NCI-H748 treated with DMSO at 0.1 percent for 48 hours (cell line): ENCODE measurements at regions not wholly inside any gene's neighbourhood (a gene's known extent, or its start where the extent isn't known, plus 50 kb on each side); places are given as distances from the start of the nearest gene placed in this dataset.
"Not testable (repeated sequence)": the region's sequence is repeated elsewhere in the genome, so short reads cannot be mapped to it uniquely, and the experiment has no call there.

ENCODE experiments used
- DNase-seq: peaks from one replicate; lab custom pipeline; 2025; lab: John Stamatoyannopoulos, UW

DNA sequence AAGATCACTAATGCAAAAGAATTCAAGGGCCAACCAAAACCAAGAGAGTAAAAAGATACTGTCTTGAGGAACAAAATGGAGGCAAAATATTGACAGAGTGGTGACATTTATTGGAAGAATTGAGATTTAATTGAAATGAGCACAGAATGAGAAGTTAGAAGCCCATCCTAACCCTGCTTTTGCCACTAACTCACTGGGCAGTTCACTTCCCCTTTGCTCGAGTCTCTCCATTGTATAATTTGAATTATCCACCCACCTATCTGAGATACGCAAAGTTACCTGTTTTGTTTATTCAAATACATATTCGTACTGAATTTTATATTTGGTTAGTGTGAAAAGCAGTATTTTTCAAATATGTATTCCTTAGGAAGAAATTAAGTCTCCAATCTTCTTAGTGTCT is 204.5 kb upstream of the PRDM1 start:
- DNase-seq: no peak

DNA sequence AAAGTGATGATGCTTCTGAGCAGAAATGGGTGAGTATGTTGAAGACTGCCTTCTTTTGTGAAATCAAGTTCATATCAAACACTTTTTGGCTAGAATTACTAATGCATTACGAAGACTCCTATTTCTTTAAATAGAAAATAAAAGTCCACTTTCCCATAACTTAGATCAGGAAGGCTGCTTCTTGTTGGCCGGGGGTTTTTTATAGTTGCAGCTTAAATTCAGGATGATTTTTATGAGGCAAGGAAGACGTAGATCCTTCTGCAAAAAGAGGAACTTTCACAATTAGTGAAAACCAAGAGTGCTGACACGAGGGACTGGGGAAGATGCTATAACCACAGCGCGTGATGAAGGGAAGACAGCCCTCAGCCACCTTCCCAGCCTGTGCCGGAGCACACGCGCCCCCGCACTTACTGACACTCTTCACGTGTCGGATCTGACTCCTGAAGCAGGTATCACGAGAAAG is 206.1 kb upstream of the PRDM1 start:
- DNase-seq: no peak

DNA sequence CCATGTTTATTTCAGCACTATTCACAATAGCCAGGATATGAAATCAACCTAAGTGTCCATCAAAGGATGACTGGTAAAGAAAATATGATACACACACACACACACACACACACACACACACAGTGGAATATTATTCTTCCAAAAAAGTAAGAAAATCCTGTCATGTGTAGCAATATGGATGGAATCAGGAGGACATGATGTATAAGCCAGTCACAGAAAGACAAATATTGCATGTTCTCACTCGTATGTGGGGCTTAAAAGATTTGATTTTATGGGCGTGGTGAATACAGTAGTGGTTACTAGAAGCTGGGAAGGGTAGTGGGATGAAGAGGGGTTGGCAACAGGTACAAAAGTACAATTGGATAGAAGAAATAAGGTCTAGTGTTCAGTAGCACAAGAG is 207.0 kb upstream of the PRDM1 start:
- no peak for DNase-seq

DNA sequence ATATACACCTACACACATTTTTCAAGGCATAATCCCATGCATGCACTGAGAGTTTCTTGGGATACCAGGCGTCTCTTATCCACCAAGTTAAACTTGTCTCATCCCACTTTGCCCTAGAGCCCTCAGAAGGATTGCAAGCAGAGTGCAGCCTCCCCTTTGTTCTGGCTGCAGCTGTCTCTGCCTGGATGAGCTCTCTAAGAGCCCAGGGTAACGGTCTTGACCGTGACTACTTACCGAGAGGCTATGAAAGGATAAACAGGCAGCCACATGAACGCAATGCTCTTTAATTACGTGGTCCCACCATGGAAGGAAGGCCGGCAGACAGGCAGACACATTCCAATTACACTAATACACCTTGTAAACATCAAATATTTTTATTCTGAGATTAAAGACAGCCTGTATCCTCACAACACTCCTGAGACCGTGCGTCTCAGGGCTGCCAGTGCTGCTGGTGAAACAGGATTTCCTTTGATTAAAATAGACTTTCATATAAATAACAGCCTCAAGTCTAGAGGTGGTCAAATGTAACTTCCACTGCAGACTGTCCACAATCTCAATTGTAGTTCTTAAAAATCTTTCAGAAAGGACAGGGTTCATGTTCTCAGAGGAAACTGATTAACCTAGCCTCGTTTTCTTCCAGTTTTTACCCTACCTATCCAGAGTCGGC is 210.0 kb upstream of the PRDM1 start:
- DNase-seq: no peak

DNA sequence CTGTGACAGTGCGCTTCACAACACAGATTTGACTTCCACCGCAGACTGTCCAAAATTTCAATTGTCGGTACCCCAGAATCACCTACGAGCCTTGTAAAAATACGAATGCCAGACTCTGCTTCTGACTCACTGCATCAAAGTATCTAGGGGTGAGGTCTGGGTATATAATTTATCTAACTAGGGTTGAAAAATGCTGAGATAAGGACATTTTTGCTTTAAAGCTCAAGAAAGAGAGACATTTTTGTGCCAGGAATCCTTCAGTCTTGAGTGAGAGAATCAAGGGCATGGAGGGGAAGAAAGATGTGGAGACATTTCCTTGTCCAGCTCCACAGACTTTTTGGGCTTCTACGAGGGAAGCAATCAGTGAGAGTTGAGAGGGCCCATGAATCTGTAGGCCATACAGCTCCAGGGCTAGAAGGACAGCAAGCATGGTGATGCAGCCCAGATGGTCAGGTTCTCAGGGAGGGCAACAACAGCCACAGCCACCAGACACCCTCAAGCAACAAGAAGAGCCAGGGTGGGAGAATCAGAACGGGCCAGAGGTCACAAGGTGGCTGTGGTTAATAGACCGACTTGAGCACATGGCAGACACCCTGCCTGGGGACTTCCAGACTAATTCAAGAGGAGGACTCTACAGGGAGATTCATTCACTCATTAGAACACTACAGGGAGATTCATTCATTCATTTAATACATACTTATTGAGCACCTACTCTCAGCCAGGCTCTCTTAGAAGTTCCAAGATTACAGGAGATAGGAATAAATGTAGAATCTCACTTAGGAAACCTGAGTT is 211.1 kb upstream of the PRDM1 start:
- no peak for DNase-seq

DNA sequence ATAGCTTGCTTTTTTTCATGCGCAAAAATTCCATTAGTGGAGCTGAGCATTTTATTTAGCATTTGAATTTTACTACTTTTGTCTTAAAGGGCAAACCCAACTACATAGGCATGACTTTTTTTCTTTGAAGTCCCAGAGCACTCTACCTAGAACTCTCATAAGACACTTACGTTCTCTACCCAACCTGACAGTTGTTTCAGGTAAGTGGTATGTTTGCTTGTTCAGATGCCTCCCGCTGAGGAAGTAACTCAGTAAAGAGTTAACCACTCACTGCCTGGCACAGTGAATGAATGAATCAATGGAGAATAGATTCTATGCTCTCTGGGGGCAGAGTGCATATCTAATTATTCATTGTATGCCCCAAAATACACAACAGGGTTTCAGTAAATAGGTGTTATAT is 212.3 kb upstream of the PRDM1 start:
- DNase-seq: no peak

DNA sequence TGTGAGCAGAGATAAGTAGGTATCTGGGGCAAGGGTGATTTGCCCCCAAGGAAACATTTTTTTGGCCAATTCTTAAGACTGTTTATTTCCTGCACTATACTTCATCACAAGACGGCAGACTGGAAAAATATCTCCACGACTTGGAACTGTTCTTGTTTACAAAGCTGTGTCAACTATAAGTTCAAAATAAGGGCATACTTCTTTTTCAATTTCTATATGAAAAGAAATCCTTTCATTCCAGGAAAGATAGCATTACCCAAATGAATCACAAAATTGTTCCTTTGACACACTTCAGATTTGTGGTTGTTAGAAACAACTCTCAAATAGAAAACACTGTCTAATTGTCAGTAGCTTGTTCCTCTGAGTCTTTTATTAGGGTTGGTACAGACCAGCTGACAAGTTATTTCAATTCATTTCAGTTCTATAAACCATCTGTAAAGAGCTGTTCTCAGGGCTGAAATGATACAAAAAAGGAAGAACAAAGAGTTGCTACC is 212.9 kb upstream of the PRDM1 start:
- DNase-seq: no peak

DNA sequence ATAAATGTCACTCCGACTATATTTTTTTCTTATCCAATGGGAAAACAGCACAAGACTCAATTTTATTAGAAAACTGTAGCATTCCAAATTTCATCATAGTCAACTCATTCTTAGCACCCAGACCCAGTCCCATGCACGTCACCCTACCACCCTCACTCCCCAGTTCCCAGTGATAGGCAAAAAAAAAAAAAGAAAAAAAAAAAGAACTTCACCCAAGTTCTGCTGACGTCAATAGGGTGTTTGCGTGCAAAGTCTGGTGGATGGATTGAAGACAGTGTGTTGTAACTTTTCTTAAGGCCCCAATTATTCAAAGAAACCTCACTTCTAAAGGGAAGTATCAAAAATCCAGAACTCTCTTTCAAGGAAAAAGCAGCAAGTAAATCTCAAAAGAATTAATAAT is 213.9 kb upstream of the PRDM1 start:
- DNase-seq: no peak

DNA sequence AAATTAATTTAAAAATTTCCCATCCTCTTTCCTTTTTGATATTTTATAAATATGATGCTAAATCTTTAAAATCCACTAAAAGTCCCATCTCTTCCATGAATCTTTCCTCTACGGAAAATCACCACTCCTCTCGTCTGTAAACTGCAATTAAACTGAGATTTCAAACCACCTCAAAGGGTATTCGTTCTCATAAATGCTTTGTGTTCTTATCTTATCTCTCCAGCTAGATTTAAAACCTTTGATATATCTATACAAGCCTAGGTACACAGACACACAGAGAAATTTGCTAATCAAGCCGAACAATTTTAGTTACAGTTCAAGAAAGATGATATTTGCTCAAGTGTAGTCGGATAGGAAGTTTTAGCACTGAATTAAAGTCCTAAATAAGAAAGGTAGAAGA is 214.6 kb upstream of the PRDM1 start:
- no peak for DNase-seq

DNA sequence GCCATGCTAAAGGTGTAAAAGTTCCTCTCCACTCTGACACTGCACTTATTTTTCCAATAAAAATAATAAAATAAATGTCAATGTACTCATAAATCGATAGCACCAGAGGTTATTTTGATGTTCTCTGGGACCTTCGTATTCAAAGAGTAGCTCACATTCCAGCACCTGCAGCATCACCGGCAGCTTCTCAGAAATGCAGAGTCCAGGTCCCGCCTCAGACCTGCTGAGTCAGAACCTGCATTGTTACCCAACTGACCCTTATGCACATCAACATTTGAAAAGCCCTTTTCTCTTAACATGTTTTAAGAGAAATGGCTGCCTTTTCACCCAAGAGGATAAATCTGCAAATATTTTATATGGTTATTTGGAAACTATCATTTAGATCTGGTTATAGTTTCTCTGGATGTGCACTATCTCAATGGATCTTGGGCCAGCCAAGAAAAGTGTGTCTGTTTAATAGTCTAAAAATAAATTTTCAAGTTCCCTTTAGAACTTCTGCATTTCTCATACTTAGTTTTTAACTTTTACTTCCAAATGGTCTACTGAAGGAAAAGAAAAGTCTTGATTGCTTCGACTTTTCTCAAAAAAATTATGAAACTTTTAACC is 216.2 kb upstream of the PRDM1 start:
- no peak for DNase-seq

DNA sequence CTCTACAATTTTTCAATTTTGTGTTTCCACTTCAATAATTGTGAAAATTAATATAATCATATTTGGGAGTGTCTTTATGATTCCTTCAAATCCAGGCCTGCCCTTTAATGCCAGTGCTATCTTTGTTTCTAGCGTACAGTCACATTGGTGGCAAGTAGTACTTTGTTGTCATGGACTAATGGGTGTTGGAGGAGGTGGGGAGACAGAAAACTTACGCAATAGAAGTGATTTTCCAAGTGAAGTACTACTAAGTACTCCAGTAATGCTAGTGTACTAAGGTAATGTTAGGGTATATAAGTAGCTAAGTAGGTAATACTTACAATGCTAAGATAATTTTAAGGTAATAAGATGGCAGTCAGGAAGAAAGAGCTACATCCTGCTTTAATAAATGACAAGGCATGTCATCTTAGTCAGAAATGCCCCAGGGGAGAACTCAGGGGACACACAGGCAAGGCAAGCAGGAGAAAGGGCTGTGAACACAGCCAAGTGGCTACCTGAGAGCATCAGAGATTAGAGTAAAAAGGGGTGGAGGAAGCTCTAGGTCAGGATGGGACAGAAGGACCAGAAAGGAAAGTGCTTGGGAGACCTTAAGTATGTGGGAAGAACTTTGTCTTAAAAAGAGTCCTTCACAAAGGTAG is 217.2 kb upstream of the PRDM1 start:
- no peak for DNase-seq

DNA sequence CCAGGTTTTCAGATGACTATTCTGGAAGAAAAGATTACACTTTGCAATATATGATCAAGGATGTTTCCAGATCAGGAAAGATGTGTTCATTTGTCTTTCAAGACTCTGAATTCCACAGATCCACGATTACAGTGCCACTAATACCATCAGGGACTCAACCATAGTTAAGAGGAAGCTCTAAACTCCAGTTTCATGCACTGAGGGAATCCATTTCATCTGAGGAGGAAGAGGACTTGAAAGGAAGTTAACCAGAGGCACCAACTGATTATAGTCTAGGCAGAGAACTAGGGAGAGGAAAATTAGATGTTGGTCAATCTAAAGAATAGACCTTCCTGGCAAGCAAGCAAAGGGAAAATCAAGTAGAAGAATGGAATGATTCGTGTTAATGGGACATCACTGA is 218.3 kb upstream of the PRDM1 start:
- no peak for DNase-seq

DNA sequence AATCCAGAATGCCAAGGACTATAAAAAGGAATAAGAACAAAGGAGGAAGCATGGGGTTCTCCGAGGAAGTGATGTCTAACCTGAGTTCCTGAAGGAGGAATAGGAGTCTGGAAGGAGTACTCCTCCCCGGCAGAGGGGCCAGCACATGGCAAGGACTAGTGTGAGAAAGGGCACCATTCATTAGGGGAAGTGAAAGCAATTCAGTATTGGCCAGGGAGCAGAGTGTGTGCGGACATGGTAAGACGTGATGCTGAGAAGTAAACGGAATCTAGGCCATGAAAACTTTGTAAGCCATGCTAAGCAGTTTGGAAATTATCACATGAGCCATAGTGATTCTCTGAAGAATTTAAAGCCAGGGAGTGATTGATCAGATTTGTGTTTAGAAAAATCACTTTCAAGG is 218.9 kb upstream of the PRDM1 start:
- DNase-seq: no peak

DNA sequence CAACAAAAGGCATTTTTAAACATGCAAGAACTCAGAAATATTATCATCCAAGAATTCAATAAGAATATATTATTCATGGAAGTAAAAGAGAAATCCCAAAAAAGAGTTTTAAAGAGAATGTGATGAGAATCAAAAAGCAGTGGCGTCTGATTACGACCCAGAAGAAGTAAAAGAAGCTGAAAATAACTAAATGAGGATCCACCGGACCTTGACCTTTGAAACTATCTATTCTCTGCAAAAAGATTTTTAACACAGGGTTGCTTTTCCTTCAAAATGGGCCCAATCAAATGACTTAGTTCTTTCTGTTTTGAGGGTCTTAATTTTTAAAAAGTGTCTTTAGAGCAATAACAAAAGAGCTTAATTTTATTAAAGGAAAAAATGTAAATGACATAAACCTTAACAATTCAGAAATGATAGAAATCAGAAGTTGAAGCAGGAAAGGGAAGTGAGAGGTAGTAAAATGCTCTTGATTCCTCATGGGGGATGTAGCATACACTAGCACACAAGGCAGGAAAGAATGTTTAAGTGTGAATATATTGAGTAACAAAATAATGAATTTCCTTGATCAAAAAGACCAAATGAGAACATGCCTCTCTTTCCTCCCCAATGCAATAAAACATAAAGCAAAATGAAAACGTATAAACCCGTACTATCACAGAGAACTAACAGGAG is 223.1 kb upstream of the PRDM1 start:
- no peak for DNase-seq

DNA sequence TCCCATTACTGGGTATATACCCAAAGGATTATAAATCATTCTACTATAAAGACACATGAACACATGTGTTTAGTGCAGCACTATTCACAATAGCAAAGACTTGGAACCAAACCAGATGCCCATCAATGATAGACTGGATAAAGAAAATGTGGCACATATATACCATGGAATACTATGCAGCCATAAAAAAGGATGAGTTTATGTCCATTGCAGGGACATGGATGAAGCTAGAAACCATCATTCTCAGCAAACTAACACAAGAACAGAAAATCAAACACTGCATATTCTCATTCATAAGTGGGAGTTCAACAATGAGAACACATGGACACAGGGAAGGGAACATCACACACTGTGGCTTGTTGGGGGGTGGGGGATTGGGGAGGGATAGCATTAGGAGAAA is 225.2 kb upstream of the PRDM1 start:
- not testable (repeated sequence) for DNase-seq

DNA sequence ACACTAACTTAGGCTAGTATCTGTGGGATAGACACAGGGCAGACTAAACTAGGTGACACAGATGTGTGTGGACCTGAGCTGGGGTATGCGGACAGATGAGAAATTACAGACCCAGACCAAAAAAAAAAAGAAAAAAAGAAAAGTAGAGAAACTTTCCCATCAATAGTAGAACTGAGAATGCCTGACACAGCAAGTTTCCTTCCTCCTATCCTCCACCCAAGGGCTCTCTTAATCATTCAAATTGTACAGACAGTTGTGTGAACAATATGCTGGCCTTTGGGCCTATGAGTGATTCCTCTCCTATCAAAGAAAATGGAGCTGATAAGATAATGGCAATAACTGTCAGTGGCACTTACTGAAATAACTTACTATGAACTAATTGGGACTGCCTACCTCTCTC is 226.7 kb upstream of the PRDM1 start:
- no peak for DNase-seq

DNA sequence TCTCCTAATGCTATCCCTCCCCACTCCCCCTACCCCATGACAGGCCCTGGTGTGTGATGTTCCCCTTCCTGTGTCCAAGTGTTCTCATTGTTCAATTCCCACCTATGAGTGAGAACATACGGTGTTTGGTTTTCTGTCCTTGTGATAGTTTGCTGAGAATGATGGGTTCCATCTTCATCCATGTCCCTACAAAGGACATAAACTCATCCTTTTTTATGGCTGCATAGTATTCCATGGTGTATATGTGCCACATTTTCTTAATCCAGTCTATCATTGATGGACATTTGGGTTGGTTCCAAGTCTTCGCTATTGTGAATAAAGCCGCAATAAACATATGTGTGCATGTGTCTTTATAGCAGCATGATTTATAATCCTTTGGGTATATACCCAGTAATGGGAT is 227.5 kb upstream of the PRDM1 start:
- DNase-seq: not testable (repeated sequence)

DNA sequence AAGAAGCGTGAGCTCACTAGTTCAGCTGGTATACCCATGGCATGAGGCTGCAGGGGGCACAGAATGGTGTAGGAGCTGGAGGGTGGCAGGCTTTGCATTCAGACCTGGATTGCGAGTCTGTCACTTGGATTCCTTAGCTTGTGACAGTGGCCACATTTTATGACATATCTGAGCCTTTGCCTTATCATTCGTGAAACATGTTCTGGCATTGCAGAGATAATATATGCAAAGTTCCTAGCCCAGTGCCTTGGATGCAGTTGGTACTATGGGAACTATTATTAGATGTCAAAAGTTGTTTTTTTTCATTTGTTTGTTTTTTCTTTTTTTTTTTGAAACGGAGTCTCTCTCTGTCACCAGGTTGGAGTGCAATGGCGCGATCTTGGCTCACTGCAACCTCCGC is 230.7 kb upstream of the PRDM1 start:
- DNase-seq: no peak

DNA sequence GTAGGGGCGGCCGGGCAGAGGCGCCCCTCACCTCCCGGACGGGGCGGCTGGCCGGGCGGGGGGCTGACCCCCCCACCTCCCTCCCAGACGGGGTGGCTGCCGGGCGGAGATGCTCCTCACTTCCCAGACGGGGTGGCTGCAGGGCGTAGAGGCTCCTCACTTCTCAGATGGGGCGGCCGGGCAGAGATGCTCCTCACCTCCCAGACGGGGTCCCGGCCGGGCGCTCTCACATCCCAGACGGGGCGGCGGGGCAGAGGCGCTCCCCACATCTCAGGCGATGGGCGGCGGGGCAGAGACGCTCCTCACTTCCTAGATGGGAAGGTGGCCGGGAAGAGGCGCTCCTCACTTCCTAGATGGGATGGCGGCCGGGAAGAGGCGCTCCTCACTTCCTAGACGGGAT is 232.2 kb upstream of the PRDM1 start:
- not testable (repeated sequence) for DNase-seq

DNA sequence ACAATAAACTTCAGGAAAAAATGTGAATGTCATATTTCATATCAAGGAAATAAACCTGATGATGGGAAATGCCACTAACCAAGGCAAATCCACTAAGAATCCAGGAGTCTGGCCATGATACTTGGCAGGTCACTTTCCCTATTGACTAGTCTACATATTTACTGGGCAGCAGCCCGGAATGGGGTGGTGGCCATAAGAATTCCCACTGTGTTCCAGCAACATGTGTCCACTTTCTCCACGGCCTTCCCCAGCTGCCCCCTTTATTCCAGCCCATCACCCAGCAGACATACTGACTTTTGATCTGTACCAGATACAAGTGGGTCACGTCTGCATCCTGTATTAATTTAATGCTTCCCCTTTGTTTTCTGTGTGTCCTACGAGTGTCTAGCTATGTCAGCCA is 234.5 kb upstream of the PRDM1 start:
- DNase-seq: no peak

DNA sequence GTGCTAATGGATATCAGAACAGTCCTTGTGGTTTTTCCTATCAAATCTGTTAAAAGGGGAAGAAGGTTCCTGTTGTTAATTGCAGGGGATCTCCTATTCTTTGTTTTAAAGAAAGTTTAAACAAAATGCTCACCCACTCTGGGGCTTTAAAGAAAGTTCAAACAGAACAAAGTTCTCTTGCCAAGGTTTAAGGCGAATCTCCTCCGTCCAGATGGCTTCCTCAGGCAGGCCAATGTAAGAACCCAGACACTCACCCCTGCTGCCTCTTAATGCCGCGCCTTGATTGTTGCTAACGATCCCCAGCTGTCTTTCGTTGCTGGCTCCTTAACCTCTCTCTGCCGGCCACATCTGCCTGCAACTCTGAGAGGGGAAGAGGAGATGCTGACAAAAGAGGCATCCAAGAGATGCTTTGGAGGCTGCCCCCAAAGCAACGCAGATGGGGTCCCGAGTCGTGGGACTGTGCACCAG is 235.0 kb upstream of the PRDM1 start:
- DNase-seq: no peak
